GM19240 (cell line): ENCODE measurements at regions not wholly inside any gene's neighbourhood (a gene's known extent, or its start where the extent isn't known, plus 50 kb on each side); places are given as distances from the start of the nearest gene placed in this dataset.
"Not testable (repeated sequence)": the region's sequence is repeated elsewhere in the genome, so short reads cannot be mapped to it uniquely, and the experiment has no call there.

Experiments used
- DNase-seq: peaks from one replicate; pipeline ENCODE4 v3.0.0; 2011; ENCODE audit warnings: low spot score; ENCODE audit not compliant: insufficient read length

- not testable (repeated sequence) for DNase-seq
These were observed 93.4 kb upstream of the TRIM24 start for GRCh38 chr7:138366676-138367075.

GRCh38 chr7:138369797-138370196 lies 90.3 kb upstream of the TRIM24 start:
- no peak for DNase-seq

GRCh38 chr7:138370956-138371355 lies 89.1 kb upstream of the TRIM24 start:
- no peak for DNase-seq

- no peak for DNase-seq
These were observed 85.9 kb upstream of the TRIM24 start for GRCh38 chr7:138374119-138374693.

DNA sequence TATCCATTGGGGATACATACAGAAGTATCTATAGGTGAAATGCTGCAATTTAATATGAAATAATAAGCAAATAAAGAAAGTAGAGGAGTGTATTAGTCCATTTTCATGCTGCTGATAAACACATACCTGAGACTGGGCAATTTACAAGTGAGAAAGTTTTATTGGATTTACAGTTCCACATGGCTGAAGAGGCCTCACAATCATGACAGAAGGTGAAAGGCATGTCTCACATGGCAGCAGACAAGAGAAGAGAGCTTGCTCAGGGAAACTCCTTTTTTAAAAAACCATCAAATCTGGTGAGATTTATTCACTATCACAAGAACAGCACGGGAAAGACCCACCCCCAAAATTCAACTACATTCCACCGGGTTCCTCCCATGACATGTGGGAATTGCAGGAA lies 82.8 kb upstream of the TRIM24 start:
- no peak for DNase-seq

- DNase-seq = no peak
These were observed 81.1 kb upstream of the TRIM24 start for GRCh38 chr7:138378741-138379559.

- DNase-seq = no peak
These were observed 77.0 kb upstream of the TRIM24 start for GRCh38 chr7:138382862-138383565.

GRCh38 chr7:138386821-138387220 lies 73.2 kb upstream of the TRIM24 start:
- no peak for DNase-seq

- no peak for DNase-seq
These were observed 72.1 kb upstream of the TRIM24 start for GRCh38 chr7:138387755-138388475.

- no peak for DNase-seq
These were observed 71.2 kb upstream of the TRIM24 start for GRCh38 chr7:138388673-138389491.

DNA sequence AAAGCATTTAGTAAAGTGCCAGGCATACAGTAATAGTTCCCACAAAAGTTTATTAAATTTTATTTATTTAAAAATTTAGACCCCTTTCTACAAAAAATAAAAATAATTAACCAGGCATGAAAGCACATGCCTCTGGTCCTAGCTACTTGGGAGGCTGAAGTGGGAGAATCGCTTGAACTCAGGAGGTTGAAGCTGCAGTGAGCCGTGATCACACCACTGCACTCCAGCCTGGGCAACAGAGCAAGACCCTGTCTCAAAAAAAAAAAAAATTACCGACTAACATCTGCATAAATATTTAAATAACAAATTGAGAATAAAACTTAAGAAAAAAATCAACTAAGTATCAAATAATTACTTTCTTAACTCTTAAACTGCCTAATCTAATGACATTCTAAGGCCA lies 64.3 kb upstream of the TRIM24 start:
- no peak for DNase-seq

- DNase-seq = peak; percentile 12
These were observed 63.6 kb upstream of the TRIM24 start for GRCh38 chr7:138396251-138397070.

GRCh38 chr7:138397071-138397433 lies 63.0 kb upstream of the TRIM24 start:
- not testable (repeated sequence) for DNase-seq

DNA sequence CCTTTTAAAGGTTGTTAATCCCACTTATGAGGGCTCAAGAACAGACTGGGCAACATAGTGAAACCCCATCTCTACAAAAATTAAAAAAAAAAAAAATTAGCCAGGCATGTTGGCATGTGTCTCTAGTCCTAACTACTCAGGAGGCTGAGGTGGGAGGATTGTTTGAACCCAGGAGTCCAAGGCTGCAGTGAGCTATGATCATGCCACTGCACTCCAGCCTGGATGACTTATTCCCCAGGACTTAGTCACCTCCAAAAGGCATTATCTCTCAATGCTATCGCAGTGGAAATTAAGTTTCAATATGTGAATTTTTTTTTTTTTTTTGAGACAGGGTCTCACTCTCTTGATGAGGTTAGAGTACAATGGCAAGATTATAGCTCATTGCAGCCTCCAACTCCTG lies 61.2 kb upstream of the TRIM24 start:
- DNase-seq = no peak

DNA sequence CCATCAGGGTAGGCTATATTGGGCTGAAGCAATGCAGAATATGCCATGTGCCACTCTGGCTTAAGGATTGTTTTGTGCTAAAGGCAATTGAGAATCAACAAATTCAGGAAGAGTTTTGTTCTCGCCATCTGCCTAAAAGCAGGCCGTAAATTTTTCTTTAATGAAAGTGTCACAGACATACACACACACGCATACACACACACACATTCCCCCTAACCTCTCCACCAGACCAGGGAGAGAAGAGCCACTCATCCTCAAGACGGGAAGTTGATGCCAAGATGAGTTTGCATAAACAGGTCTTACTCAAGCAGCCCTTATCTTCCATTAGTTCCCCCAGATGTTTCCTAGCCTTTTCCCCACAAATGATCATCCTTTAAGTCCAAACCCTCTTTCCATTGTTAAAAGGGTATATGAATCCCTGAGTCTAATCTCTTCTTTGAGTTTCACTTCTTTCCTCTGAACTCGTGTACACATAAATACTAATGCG lies 59.6 kb upstream of the TRIM24 start:
- no peak for DNase-seq

DNA sequence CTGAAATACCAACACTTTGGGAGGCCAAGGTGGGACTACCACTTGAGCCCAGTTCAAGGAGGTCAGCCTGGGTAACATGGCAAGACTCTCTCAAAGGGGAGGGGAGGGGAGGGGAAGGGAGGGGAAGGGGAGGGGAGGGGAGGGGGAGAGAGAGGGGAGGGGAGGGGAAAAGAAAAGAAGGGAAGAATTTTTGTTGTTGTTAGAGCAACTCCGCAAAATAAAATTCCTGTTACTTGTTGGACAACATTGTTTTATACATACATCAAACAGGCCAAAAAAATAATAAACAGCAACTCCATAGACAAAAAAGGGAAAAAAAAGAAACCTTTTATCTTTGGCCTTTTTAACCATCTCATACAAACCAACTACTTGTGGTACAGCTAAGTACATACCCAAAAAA lies 57.3 kb upstream of the TRIM24 start:
- DNase-seq = no peak

- no peak for DNase-seq
These were observed 54.6 kb upstream of the TRIM24 start for GRCh38 chr7:138405496-138405895.

DNA sequence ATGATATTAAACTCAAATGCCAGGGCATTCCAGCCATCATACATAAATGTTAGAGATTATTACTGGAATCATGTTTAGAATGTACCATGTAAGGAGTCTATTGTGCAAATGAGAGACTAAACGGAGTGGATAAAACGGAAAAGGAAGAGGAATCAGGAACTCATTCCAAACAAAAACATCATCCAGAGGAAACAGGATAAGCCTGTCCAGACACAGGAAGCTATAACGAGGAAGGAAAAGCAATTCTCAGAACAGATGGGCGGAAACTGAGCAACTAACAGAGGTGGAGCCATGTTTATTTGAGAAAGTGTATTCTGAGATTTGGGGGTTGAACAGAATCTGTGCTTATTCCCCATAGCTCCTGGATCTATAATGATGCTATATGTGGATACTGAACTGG lies 52.3 kb upstream of the TRIM24 start:
- DNase-seq = no peak
